ENCODE measurements at regions not wholly inside any gene's neighbourhood (a gene's known extent, or its start where the extent isn't known, plus 50 kb on each side); places are given as distances from the start of the nearest gene placed in this dataset.

- peak; percentile 25 for ATAC-seq (ENCODE audit: poor library complexity)
- H3K4me3 Mint-ChIP-seq, result peak overlapping the region; percentile 94
- Histone ChIP-seq H3K4me1 (ENCODE audit: insufficient read depth, low read length) (peaks cover 18% of the 10 kb centered on the region), H3K36me3 (ENCODE audit: insufficient read depth, low read length) (no peaks in the 10 kb centered on the region), H3K4me3 (ENCODE audit: low read length) (peak overlapping the region; percentile 47), H3K9me3 (ENCODE audit: control insufficient read depth in 1 of 2, insufficient read depth in 1 of 2, low read length in 2 of 2) (no peaks in the 10 kb centered on the region), H3K27ac (ENCODE audit: low read depth in 1 of 2, low read length in 2 of 2) (no peak overlapping the region), H3K27me3 (ENCODE audit: control insufficient read depth in 1 of 2, insufficient read depth in 2 of 2, low read length in 2 of 2) (peaks cover 12 to 19% of the 10 kb centered on the region in 2 experiments)
- ChIA-PET CTCF (interaction anchor here (0.6 to 1.0 kb wide), 4 partner anchors 44 to 215 kb away, joined by 3 to 5 read pairs (median 4); no protein-coding TSS in a partner anchor), POLR2A (interaction anchor here (0.7 kb wide), 1 partner anchor 489 kb away, joined by 3 read pairs; no protein-coding TSS in a partner anchor)
- H3K27ac Mint-ChIP-seq, result peak overlapping the region; percentile 88
- peak in 4 of 14 experiments; percentile 10 to 47 (median 28) for DNase-seq
- no peaks in the 10 kb centered on the region for H3K9me3 Mint-ChIP-seq
- peaks cover 14% of the 10 kb centered on the region for H3K4me1 Mint-ChIP-seq (ENCODE audit: low read depth)
- peaks cover 8% of the 10 kb centered on the region for H3K36me3 Mint-ChIP-seq (ENCODE audit: low read depth)
- H3K27me3 Mint-ChIP-seq, result peaks cover 15% of the 10 kb centered on the region
- intact Hi-C loops (cut with DNase I, micrococcal nuclease), result loop anchor here in 1 of 2 experiments (1.0 to 5.0 kb wide), 3 partner anchors 92 to 677 kb away; partner anchors contain the start of gene TNRC6C
- TF ChIP-seq CTCF (IDR thresholded peaks at IDR 0.05), result no peak
Observed at GRCh38 chr17:77280304-77281121, 139.7 kb downstream of the SEC14L1 start.

- Histone ChIP-seq H3K36me3 (ENCODE audit: insufficient read depth, low read length) (no peaks in the 10 kb centered on the region), H3K27me3 (ENCODE audit: control insufficient read depth in 1 of 2, insufficient read depth in 2 of 2, low read length in 2 of 2) (peaks cover 12 to 21% of the 10 kb centered on the region in 2 experiments), H3K27ac (ENCODE audit: low read depth in 1 of 2, low read length in 2 of 2) (no peak overlapping the region), H3K4me1 (ENCODE audit: insufficient read depth, low read length) (peaks cover 26% of the 10 kb centered on the region), H3K9me3 (ENCODE audit: control insufficient read depth in 1 of 2, insufficient read depth in 1 of 2, low read length in 2 of 2) (no peaks in the 10 kb centered on the region), H3K4me3 (ENCODE audit: low read length) (peak overlapping the region; percentile 44)
- no peaks in the 10 kb centered on the region for H3K9me3 Mint-ChIP-seq
- TF ChIP-seq CTCF (IDR thresholded peaks at IDR 0.05), result no peak
- peaks cover 14% of the 10 kb centered on the region for H3K4me1 Mint-ChIP-seq (ENCODE audit: low read depth)
- peaks cover 15% of the 10 kb centered on the region for H3K27me3 Mint-ChIP-seq
- peaks cover 8% of the 10 kb centered on the region for H3K36me3 Mint-ChIP-seq (ENCODE audit: low read depth)
- DNase-seq, result peak; percentile 32 to 89 (median 60)
- POLR2A ChIA-PET, result interaction anchor here (0.7 kb wide), 1 partner anchor 490 kb away, joined by 3 read pairs; no protein-coding TSS in a partner anchor
- CTCF ChIA-PET, result interaction anchor here (0.6 to 1.0 kb wide), 4 partner anchors 44 to 214 kb away, joined by 3 to 5 read pairs (median 4); no protein-coding TSS in a partner anchor
- peak overlapping the region; percentile 88 for H3K4me3 Mint-ChIP-seq
- H3K27ac Mint-ChIP-seq, result peak overlapping the region; percentile 85
- peak; percentile 92 for ATAC-seq (ENCODE audit: poor library complexity)
- intact Hi-C loops (cut with DNase I, micrococcal nuclease), result loop anchor here in 1 of 2 experiments (1.0 to 5.0 kb wide), 3 partner anchors 91 to 676 kb away; partner anchors contain the start of gene TNRC6C
Observed at GRCh38 chr17:77281122-77281903, 140.5 kb downstream of the SEC14L1 start.

GRCh38 chr17:77281904-77282367 is 141.2 kb downstream of the SEC14L1 start:
- H3K36me3 ChIP-seq (ENCODE audit: insufficient read depth, low read length), result no peaks in the 10 kb centered on the region
- H3K27me3 Mint-ChIP-seq, result peaks cover 15% of the 10 kb centered on the region
- TF ChIP-seq CTCF (IDR thresholded peaks at IDR 0.05), result no peak
- ChIA-PET CTCF (no interaction called here), POLR2A (no interaction called here)
- H3K27me3 ChIP-seq (ENCODE audit: control insufficient read depth in 1 of 2, insufficient read depth in 2 of 2, low read length in 2 of 2), result peaks cover 12 to 21% of the 10 kb centered on the region in 2 experiments
- H3K27ac Mint-ChIP-seq, result peak overlapping the region; percentile 85
- no peaks in the 10 kb centered on the region for H3K9me3 Mint-ChIP-seq
- ATAC-seq (ENCODE audit: poor library complexity) (no peak), DNase-seq (no peak)
- peak overlapping the region; percentile 88 for H3K4me3 Mint-ChIP-seq
- intact Hi-C loops (cut with DNase I, micrococcal nuclease), result loop anchor here in 1 of 2 experiments (1.0 to 5.0 kb wide), 3 partner anchors 90 to 675 kb away; partner anchors contain the start of gene TNRC6C
- peaks cover 8% of the 10 kb centered on the region for H3K36me3 Mint-ChIP-seq (ENCODE audit: low read depth)
- H3K4me1 Mint-ChIP-seq (ENCODE audit: low read depth), result peaks cover 14% of the 10 kb centered on the region
- H3K9me3 ChIP-seq (ENCODE audit: control insufficient read depth in 1 of 2, insufficient read depth in 1 of 2, low read length in 2 of 2), result no peaks in the 10 kb centered on the region
- peak overlapping the region; percentile 44 for H3K4me3 ChIP-seq (ENCODE audit: low read length)
- H3K27ac ChIP-seq (ENCODE audit: low read depth in 1 of 2, low read length in 2 of 2), result no peak overlapping the region
- H3K4me1 ChIP-seq (ENCODE audit: insufficient read depth, low read length), result peaks cover 26% of the 10 kb centered on the region
